ENCODE measurements at regions not wholly inside any gene's neighbourhood (a gene's known extent, or its start where the extent isn't known, plus 50 kb on each side); places are given as distances from the start of the nearest gene placed in this dataset.

GRCh38 chr5:30121043-30121442 is 1072.4 kb upstream of the CDH6 start:
- Mint-ChIP-seq H3K9me3 (peaks cover 62% of the 10 kb centered on the region), H3K36me3 (ENCODE audit: low read depth) (no peaks in the 10 kb centered on the region), H3K27ac (no peak overlapping the region), H3K4me1 (ENCODE audit: low read depth) (no peaks in the 10 kb centered on the region), H3K27me3 (ENCODE audit: insufficient read depth) (no peaks in the 10 kb centered on the region), H3K4me3 (no peak overlapping the region)
- no peak for TF ChIP-seq CTCF (IDR thresholded peaks at IDR 0.05)
- no peak for DNase-seq

GRCh38 chr5:30117135-30117534 is 1076.4 kb upstream of the CDH6 start:
- DNase-seq, result no peak
- no peaks in the 10 kb centered on the region for H3K36me3 Mint-ChIP-seq (ENCODE audit: low read depth)
- H3K27ac Mint-ChIP-seq, result no peak overlapping the region
- H3K4me1 Mint-ChIP-seq (ENCODE audit: low read depth), result no peaks in the 10 kb centered on the region
- H3K27me3 Mint-ChIP-seq (ENCODE audit: insufficient read depth), result no peaks in the 10 kb centered on the region
- TF ChIP-seq CTCF (IDR thresholded peaks at IDR 0.05), result no peak
- peaks cover 42% of the 10 kb centered on the region for H3K9me3 Mint-ChIP-seq
- H3K4me3 Mint-ChIP-seq, result no peak overlapping the region

GRCh38 chr5:30113542-30113941 is 1079.9 kb upstream of the CDH6 start:
- H3K27me3 Mint-ChIP-seq (ENCODE audit: insufficient read depth), result no peaks in the 10 kb centered on the region
- TF ChIP-seq CTCF (IDR thresholded peaks at IDR 0.05), result no peak
- no peak overlapping the region for H3K27ac Mint-ChIP-seq
- no peaks in the 10 kb centered on the region for H3K36me3 Mint-ChIP-seq (ENCODE audit: low read depth)
- DNase-seq, result no peak
- peaks cover 26% of the 10 kb centered on the region for H3K9me3 Mint-ChIP-seq
- no peaks in the 10 kb centered on the region for H3K4me1 Mint-ChIP-seq (ENCODE audit: low read depth)
- no peak overlapping the region for H3K4me3 Mint-ChIP-seq

GRCh38 chr5:30112867-30113266 is 1080.6 kb upstream of the CDH6 start:
- Mint-ChIP-seq H3K27ac (no peak overlapping the region), H3K36me3 (ENCODE audit: low read depth) (no peaks in the 10 kb centered on the region), H3K4me3 (no peak overlapping the region), H3K9me3 (peaks cover 31% of the 10 kb centered on the region), H3K4me1 (ENCODE audit: low read depth) (no peaks in the 10 kb centered on the region), H3K27me3 (ENCODE audit: insufficient read depth) (no peaks in the 10 kb centered on the region)
- TF ChIP-seq CTCF (IDR thresholded peaks at IDR 0.05), result no peak
- DNase-seq, result no peak

GRCh38 chr5:30108051-30108450 is 1085.4 kb upstream of the CDH6 start:
- peaks cover 35% of the 10 kb centered on the region for H3K9me3 Mint-ChIP-seq
- H3K4me1 Mint-ChIP-seq (ENCODE audit: low read depth), result no peaks in the 10 kb centered on the region
- H3K27ac Mint-ChIP-seq, result no peak overlapping the region
- no peaks in the 10 kb centered on the region for H3K27me3 Mint-ChIP-seq (ENCODE audit: insufficient read depth)
- no peak for DNase-seq
- no peak overlapping the region for H3K4me3 Mint-ChIP-seq
- no peaks in the 10 kb centered on the region for H3K36me3 Mint-ChIP-seq (ENCODE audit: low read depth)
- no peak for TF ChIP-seq CTCF (IDR thresholded peaks at IDR 0.05)

- peaks cover 30% of the 10 kb centered on the region for H3K9me3 Mint-ChIP-seq
- H3K4me3 Mint-ChIP-seq, result no peak overlapping the region
- H3K27me3 Mint-ChIP-seq (ENCODE audit: insufficient read depth), result no peaks in the 10 kb centered on the region
- no peak for DNase-seq
- TF ChIP-seq CTCF (IDR thresholded peaks at IDR 0.05), result no peak
- H3K27ac Mint-ChIP-seq, result no peak overlapping the region
- H3K4me1 Mint-ChIP-seq (ENCODE audit: low read depth), result no peaks in the 10 kb centered on the region
- no peaks in the 10 kb centered on the region for H3K36me3 Mint-ChIP-seq (ENCODE audit: low read depth)
These were observed 1086.9 kb upstream of the CDH6 start for GRCh38 chr5:30106596-30106995.
